Endometrium (tissue), 2 donors: ENCODE measurements at regions not wholly inside any gene's neighbourhood (a gene's known extent, or its start where the extent isn't known, plus 50 kb on each side); places are given as distances from the start of the nearest gene placed in this dataset.

Experiments
- FAIRE-seq: peaks from 2 replicates; lab custom pipeline; 2012; peaks lifted over from hg19 to GRCh38; lab: Jason Lieb, UNC
- donor health status: control.
- donor health status: control.

DNA sequence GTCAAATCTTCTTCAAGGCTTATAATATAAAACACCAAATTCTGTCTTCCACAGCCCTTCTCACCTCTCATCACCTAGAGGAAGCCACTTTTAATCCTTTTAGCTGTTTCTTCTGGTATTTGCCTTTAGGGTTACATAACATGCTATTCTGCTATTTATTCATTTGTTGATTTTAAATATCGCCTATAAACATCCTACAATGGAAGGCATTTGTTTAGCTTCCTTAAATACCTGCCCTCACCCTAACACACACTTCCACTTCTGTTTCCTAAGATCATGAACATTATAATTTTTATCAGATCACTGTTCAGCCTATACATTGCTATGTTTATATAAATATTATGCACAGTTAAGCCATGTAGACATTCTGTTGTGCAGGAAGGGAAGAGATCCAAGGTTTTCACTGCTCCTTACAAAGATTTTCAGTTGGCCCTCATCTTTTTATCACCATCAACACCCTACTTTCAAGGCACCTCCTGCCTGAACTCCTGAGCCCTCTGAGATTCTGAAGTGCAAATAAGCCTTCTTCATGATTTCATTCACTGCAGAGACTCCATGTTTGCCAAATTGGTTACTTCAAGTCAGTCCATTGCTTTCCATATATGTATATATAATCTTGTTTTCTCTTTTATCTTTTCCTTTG lies 356.9 kb upstream of the ACTBL2 start:
- no peak for FAIRE-seq

- no peak for FAIRE-seq
Measured at GRCh38 chr5:57839025-57839424, 356.4 kb upstream of the ACTBL2 start.

DNA sequence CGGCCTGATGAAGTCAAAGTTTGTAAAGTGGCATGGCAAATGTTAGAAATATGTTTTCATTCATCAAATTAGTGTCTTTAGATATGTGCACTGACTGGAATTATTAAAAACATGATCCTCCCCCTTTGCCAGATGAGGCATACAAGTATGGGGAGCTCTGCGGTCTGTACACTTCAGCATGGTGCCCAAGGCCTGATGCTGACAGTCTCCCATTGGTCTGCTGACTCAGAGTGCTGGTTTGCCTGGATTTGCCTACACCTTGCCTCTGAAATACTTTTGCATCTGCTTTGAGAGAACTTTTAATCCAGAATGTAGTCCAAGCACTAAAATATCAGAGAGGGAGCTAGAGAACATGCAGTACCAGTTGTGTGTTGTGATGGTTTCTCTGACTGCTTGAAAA lies 354.3 kb upstream of the ACTBL2 start:
- FAIRE-seq, result no peak

DNA sequence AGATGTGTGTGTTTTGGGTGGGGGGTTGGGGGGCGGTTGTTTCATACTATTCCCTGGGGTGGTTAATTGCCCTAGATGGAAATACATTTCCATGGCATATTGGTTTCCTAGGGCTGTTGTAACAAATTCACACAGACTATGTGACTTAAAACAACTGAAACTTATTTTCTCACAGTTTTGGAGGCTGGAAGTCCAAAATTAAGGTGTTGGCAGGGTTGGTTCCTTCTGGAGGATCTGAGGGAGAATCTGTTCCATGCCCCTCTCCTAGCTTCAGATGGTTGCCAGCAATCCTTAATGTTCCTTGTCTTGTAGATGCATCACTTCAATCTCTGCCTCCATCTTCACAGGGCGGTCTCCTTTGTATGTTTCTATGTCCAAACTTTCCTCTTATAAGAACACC lies 353.7 kb upstream of the ACTBL2 start:
- FAIRE-seq, result no peak

DNA sequence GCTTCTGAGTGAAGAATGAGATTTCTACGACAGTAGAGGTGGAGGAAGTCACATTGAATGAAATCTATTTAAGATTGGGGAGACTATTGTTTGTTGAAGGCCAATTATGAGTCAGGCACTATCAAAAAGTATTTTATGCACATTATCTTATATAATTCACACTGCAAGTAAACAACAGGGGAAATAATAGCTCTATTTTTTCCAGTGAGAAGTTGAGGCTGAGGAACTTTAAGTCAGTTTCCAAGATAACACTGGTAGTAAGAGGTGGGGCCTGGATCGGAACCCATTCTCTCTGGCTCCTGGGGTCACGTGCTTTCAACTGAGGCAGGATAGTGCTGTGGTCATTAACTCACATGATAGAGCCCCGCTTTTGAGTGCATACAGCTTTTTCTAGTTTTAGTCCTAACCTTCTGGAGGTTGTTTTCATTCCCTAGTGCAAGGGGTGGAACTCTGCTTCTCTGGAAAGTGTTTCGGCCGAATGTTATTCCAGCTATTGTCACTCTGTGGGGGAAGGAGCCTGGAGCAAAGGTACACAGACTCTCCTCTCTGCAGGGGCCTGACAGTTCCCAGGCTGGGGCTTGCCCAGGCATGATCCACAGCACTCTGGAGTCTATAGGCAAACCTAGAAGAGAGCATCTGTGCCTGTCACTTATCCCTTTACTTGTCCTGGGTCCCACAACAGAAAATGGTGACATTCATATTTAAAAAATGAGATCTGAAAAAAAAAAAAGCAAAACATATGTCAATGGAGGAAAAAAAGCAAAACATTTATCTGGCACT lies 352.4 kb upstream of the ACTBL2 start:
- FAIRE-seq, result peak; percentile 39

DNA sequence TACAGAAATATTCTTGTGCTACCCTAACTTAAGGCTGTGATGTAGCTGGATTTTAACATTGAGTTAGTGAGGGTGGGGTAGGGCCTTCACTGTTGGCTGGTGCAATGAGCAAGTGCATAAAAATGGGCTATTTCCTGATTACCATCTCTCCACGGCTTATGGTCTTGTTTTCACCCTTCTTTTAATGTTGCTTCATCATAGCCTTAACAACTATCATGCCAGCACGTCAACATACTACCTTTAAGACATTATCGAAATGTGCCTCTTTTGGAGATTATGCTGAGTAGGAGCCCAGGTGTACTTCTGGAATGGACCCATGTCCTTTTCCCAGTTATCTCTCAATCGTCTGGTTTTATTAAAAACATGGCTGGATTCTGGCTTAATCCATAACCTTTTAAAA lies 350.9 kb upstream of the ACTBL2 start:
- FAIRE-seq, result no peak

GRCh38 chr5:57832875-57833274 lies 350.3 kb upstream of the ACTBL2 start:
- FAIRE-seq, result no peak

DNA sequence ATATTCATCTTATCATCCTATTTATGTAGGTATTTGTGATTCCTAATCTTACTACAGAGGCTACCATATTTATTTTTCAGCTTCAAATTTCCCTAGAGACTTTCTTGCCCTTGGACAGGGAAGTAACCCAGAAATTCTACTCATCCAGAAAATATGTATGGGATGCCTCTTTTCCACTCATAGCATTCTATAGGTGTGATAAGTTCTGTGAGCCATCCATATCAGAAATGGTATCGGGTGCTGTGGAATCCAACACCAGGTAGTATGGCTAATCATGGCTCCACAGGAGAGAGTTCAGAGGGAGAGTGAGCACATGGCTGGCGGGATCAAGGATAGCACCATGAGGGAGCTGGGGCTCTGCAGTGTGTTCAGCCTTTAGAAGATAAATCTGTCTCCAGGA lies 349.3 kb upstream of the ACTBL2 start:
- no peak for FAIRE-seq

- no peak for FAIRE-seq
Measured at GRCh38 chr5:57831090-57831489, 348.5 kb upstream of the ACTBL2 start.

GRCh38 chr5:57828221-57828620 lies 345.6 kb upstream of the ACTBL2 start:
- no peak for FAIRE-seq

DNA sequence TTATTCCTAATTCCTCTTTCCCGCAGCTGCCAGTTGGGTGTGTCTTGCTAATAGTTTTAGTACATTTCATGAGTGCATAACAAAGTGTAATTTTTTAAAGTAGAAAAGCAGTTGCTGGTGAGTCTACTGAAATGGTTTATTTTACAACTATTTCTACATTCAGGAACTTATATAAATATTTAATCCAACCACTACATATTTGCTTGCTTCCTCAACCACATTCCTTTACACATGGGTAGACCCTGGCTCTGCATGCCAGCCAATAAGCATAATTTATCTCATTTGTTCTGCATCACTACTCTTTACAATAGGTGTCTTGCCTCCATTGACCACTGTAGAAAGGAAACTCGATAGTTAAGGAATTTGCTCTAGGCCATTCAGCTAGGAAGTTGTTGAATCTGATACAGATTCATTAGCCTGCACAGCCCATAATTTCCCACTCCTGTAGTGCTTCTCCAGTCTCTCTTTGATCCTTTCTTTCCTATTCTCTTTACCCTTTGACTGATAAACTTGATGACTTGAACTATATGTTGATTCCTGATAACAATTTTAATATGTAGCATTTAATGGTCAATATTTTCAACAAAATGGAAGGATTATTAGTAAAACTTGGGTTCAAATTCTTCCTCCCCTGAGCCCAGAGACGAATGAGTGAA lies 342.5 kb upstream of the ACTBL2 start:
- no peak for FAIRE-seq

DNA sequence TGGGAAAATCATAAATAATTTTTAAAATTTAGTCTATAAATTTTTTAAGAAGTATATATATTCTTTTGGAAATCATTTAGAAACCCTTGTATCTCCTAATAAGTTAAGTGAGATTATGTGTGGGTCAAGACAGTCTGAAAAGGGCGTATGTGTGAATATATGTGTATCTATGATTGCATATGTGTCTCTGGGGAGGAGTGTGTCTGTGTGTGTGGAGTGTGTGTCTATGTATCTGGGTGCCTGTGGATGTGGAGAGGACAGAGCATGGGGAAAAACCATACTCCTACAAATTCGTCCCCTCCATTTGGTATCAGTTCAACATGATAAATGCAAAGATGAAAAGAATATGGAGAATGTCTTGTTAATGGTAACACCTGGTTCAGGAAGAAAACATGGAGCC lies 342.0 kb upstream of the ACTBL2 start:
- no peak for FAIRE-seq

- no peak for FAIRE-seq
Measured at GRCh38 chr5:57824047-57824446, 341.4 kb upstream of the ACTBL2 start.

DNA sequence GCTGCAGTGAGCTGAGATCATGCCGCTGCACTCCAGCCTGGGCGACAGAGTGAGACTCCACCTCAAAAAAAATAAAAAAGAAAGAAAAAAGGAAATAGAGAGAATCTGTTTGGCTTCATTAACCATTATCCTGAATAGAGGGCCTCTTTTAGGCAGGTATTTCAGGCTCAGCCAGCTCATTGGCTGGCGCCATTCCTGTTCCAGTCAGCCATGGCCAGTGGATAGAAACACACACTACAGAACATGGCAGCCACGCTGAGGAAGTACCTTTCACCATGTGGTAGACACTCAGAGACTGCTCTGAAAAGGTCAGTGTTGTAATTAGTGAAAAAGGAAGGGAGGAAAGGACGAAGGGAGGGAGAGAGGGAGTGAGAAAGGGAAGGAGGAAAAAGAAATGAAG lies 340.0 kb upstream of the ACTBL2 start:
- no peak for FAIRE-seq

DNA sequence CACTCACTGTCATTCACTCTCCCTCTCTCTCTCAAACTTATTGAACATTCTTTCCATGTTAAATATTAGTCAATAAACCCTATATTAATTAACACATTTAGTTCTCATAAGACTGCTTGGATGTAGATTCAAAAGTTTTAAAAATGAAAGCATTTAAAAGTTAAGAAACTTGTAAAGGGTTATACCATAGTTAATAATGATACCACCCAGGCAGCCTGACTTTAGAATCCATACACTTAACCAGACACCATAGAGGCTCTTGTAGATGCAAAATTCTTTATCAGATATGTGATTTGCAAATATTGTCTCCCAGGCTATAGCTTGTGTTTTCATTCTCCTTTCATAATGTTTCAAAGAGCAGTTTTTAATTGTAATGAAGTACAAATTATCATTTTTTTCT lies 335.8 kb upstream of the ACTBL2 start:
- no peak for FAIRE-seq

DNA sequence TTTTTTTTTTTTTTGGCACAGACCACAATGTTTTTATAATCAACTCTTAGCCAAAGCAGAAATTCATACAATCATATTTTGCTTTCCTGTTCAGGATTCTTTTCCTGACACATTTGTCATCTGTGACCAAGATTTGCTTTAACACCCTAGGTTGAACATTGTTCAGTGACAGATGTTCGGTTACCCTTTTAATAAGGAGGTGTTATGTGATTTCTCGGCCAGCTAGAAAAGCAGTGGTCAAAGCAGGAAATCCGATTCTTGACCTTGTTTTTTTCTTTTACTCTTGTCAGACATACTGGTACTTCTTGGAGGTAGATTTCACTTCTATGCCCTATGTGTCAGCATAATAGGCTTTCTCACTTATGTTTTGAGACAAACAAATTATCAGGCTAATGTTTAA lies 335.3 kb upstream of the ACTBL2 start:
- FAIRE-seq, result no peak

GRCh38 chr5:57817001-57817453 lies 334.4 kb upstream of the ACTBL2 start:
- FAIRE-seq, result no peak

GRCh38 chr5:57816108-57816507 lies 333.5 kb upstream of the ACTBL2 start:
- FAIRE-seq, result no peak

DNA sequence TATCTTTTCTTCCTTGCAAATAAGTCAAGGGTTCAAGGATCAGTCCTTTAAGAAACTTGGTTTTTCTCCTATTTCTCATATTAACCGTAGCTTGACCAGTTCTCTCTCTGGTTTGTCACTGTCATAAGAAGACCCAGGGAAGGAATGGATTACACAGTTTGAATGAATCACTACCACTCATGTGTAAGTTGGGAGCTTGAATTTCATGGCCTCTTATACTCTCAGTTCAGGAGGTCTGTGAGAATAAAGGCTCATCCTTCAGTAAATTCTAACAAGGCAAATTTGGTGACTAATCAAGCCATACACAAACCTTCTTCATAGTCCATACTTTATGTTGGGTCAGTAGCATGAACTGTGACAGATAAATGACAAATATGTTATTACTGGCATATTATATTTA lies 323.1 kb upstream of the ACTBL2 start:
- no peak for FAIRE-seq

DNA sequence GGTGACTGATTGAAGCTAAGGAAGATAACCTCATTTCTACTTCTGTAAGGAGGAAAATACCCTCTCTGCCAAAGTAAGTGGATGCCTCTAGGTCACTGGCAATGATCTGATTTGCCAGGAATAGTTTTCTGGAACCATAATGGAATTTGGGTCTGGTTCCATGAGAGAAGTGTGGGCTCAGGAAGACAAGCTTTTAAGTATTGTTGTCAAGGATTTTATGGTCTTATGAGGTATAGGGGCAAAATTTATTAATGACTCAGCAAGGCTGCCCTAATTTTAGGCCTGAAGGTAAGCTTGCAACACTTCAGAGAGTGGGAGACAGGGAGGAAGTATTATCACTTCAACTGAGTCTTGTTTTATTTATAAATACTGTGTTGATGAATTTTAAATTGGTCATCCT lies 322.6 kb upstream of the ACTBL2 start:
- no peak for FAIRE-seq

GRCh38 chr5:57804505-57804904 lies 321.9 kb upstream of the ACTBL2 start:
- no peak for FAIRE-seq

GRCh38 chr5:57804007-57804444 lies 321.4 kb upstream of the ACTBL2 start:
- FAIRE-seq, result no peak

DNA sequence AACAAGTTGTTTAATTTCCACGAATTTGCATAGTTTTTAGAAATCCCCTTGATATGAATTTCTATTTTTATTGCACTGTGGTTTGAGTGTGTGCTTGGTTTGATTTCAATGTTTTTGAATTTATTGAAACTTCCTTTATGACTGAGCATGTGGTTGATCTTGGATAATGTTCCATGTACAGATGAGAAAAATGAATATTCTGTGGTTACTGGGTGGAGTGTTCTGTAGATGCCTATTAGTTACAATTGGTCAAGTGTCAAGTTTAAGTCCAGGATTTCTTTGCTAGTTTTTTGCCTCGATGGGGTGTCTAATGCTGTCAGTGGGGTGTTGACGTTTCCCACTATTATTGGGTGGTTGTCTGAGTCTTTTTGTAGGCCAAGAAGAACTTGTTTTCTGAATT lies 319.5 kb upstream of the ACTBL2 start:
- FAIRE-seq, result no peak
